CD4-positive, alpha-beta T cell treated with Interleukin-12 subunit alpha and Interleukin-12 subunit beta, for 1 hour (primary cell): ENCODE measurements at regions not wholly inside any gene's neighbourhood (a gene's known extent, or its start where the extent isn't known, plus 50 kb on each side); places are given as distances from the start of the nearest gene placed in this dataset.

Experiments
- DNase-seq: peaks from one replicate; pipeline ENCODE4 v3.0.0-alpha.2; 2020

DNA sequence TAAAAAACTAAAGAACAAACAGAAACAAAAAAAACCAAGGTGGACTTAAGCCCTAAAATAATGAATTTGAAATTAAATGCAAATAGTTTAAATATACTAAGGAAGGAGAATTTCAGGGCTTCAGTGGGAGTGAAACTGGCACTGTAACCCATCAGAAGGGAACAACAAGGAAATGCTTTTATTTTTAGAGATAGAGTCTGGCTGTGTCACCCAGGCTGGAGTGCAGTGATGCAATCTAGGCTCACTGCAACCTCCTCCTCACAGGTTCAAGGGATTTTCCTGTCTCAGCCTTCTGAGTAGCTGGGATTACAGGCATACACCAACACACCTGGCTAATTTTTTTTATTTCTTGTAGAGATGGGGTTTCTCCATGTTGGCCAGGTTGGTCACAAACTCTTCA, 625.2 kb upstream of the CDH8 start:
- no peak for DNase-seq

DNA sequence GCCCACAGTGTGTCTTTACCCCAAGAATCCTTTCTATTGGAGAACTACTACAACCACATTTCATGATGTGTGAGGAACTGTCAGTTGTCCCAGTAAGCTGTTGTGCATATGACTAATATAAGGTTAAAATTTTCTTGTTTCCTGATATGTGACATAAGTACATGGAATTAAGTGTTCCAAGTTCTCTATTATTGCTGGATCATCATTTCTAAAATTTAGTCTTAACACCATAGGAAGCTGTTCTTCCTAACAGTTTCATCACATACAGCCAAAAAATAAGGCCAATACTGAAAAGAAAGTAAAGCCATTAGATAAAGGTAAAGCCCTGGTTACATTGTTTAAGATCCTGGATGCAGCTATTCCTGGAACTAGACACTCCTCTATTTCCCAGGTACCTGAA, 620.9 kb upstream of the CDH8 start:
- DNase-seq, result no peak

DNA sequence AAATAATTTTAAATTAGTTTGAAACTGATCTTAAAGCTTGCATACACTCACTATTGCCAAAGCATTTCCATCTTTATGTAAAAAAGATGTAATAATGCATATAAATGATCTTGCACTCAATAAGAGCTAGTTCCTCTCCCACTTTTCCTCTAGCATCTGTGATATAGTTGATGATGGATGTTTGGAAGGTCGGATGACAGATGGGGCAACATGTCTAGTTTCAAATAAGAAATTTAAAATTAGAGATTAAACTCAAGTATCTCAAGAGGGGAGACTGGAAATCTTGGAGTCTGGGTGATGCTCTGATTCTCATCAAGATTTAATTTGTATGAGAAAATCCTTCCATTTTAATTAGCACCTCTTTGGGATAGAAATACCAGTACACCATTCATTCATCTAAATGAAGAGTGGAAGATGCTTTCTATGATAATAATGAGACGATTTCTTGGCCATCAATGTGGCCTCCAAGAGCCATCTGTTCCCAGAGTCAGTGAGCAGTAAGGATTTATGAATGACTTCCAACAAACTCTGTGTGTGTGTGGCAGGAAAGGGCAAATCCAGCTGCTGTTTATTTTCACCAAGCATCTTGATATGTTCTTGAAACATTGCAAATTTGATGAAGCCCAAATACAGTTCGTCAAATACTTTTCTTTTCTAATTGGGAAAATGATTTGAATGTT, 616.3 kb upstream of the CDH8 start:
- no peak for DNase-seq

DNA sequence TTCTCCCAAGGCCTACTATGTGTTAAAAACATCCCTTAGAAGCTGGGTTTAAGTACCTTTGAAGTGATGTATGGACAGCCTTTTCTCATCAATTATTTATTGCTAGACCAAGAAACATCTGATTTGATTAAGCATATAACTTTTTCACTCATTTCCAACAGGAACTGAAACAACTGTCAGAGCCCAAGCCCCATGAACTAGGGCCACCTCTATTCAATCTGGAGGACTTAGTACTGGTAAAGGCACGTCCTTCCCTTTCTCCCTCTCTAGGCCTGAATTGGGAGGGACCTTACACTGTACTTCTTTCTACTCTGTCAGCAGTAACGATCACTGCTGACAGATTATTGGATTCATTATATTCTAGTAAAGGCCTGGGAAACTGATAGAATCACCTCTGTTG, 612.0 kb upstream of the CDH8 start:
- DNase-seq, result no peak

DNA sequence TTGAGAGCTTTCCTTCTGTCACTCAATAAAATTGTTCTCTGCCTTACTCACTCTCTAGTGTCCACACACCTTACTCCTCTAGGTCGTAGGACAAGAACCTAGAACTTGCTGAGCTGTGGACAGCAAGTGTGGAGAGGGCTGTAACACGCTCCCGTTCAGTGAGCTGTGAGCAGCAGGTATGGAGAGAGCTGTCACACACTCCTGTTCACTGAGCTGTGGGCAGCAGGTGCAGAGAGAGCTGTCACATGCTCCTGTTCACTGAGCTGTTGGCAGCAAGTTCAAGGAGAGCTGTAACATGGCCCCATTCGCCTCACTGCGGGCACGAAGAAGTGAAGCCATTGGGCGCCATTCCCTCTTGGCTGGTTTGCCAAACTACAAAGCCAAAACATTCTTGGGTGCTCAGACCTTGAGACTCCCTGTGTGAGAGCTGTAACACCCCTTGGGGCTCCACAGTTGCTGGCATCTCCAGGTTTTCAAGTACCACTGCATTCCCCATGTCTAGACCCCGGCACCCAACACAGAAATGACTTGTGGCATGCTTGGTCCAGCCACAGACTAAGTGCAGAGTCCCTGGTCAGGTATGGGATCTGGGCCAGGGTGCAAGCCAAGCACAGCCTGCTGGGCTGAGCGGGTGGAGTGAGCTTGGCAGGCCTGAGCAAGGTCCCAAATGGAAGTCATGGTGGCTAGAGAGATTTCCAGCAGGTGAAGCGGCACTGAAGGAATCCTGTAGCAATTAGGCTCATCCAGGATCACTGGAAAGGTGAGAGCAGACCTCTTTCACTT, 608.0 kb upstream of the CDH8 start:
- no peak for DNase-seq

DNA sequence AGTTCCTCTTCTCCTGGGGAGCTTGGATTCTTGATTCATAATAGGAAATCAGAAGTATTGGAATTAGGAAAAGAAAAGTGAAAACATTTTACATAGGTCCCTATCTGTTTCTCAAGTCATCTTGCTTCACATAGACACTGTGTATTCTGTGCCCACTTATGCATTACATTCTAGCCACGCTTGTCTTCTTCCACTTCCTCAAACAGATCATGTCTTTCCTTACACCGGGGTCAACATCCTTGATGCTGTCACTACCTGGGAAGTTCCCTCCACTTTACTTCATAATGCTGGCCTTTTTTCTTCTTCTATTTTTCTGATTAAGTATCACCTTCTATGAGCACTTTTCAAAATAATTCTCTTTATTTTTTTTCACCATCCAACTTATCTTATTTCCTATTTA, 606.4 kb upstream of the CDH8 start:
- DNase-seq, result no peak

DNA sequence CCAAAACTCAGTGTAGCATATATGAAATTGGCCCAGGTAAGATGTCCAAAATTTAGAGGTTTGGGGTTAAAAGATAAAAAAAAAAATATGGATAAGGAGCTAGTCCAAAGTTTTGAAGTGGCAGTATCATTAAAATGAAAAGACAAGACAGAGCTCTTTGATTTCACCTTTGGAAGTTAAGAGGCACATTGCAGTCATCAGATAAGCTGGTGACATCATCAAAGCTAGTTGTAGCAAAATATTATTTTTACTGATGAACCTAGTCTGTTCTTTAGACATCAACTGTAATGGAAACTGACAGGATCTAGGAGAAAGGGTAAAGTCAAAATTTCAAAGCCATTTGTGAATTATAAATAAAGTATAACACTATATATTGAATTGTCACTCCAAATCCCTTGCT, 603.7 kb upstream of the CDH8 start:
- DNase-seq, result no peak

DNA sequence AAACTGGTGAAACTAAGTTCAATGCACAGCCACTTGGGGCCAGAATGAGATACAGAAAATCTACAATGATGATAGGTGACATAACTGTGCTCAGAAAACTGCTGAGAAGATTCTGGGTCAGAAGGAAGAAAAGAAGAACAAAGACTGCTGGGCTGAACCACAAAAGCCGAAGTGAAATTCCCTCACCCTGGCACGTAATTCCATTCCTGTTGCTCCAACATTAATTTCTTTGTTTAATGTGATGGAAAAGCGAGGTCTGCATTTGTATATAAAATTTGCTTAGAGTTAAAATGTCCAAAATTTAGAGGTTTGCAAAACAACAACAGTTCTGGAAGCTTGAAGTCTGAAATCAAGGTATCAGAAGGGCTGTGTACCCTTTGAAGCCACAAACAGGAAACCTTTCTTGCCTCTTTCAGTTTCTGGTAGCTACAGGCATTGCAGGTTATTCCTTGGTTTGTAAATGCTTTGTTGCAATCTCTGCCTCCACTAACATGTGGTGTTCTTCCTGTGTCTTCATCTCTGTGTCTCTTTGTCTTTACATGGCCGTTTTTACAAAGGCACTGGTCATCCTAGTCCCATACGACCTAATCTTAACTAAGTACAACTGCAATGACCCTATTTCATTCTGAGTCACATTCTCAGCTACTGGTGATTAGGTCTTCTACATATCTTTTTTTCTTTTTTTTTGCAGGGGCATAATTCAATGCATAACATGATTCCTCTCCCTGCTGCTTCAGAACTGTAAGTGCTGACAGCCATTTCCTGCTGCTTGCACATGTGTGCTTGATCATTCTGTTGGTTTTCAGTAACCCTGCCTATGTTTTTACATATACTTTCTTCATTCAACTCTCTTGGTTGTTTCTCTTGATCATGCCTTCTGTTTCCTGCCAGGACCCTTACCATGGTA, 603.0 kb upstream of the CDH8 start:
- no peak for DNase-seq

DNA sequence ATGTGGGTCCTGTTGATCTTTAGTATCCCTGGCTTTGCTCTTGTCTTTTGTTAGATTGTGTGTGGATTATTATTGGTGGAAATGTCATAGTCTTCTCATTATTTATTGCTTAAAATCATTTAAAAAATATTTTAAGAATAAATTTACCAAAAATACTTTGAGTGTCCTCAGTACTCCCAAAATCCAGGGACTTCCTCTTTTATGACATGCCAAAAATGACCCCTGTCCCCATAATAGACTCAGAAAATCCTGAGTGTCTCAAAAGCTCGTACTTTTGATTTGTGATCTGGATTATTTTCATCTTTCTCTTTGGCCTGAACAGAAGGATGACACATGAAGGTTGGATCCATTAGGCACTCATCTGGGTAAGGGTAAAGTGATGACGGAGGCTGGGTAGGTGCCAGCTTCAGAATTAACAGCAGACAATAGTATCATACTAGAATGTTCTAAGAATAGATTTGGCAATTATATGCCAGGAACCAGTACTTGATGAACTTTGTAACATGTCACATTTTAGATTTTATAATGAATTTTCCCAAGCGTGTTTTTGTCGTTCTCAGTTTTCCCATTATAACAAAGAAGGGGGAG, 602.2 kb upstream of the CDH8 start:
- DNase-seq, result no peak

DNA sequence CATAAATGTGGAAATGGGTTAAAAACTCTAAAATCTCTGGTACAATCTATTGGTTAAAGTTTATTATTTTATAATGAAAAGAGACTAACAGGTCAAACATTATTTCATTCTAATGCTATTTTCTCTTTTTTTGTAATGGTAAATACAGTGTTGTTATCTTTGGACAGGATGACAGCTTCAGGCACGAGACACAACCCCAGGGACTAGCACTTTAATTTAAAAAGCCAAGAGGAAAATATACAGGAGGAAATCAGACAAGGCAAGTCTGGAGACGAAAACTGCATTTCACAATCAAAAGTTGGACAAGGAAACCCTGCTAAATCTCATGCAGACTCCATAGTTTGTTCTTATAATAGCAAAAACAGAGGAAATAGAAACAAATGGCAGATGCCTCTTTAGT, 589.1 kb upstream of the CDH8 start:
- DNase-seq, result no peak

DNA sequence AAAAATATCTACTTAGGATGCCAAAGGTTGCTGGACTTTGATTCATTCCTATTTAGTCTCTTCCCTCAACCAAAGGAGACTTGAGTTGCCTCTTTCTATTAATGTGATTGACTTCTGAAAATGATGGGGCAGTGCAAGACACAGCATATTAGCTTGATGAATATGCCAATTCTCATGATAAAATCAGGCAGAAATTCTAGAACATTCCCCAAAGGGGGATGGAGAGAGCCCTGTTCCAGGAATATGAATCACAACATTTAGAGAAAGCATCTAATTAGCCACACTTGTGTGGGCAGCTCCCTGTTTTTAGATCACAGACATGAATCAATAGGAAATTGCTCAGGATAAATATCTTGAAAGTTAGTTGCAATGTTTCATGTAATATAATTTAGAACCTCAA, 584.0 kb upstream of the CDH8 start:
- no peak for DNase-seq

DNA sequence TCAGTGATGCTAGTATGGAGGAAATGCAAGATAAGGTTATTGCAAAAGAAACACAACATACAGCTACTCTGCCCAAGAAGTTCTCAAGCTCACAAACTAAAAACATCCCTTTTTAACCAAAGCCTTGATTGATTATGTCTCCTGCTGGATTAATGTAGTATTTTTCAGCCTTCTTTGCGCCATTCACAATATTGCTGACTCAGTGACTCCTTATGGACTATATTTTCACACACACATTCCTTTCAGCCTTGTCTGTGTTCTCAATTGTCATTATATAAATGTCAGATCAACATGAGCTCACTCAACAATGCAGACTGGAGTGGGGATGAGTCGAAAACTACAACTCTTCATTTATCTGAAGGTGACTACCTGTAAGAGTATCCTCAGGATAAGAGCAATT, 579.3 kb upstream of the CDH8 start:
- no peak for DNase-seq

DNA sequence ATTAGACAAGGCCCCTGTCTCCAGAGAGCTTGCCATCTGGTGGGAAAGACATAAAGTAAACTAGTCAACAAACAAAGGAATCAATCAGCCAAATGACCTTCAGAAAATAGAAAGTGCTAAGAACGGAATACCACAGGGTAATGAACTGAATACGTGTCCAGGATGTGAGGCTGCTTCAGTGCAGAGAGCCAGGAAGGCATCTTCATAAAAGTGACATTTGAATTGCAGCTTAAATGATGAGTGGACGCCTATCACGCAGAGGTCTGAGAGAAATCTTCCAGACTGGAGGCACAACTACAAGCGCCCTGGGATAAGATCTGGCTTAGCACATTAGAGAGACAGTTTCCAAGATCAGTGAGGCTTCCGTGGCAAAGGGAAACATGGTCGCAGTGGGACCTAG, 574.1 kb upstream of the CDH8 start:
- no peak for DNase-seq

DNA sequence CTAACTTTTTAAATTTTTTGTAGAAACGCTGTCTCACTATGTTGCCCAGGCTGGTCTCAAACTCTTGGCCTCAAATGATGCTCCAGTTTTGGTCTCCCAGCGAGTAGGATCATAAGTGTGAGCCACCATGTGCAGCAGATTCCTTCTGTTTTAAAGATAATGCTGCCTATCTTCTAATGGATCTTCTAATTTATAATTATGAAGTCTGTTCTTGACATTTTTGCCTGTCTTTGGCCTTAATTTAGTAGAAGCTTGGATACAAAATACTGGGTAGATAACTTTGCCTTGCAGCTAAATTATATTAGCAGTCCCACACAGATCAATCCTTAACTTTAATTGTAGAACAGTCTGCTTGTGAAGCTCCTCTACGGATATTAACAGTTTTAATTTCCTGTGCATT, 566.6 kb upstream of the CDH8 start:
- no peak for DNase-seq

DNA sequence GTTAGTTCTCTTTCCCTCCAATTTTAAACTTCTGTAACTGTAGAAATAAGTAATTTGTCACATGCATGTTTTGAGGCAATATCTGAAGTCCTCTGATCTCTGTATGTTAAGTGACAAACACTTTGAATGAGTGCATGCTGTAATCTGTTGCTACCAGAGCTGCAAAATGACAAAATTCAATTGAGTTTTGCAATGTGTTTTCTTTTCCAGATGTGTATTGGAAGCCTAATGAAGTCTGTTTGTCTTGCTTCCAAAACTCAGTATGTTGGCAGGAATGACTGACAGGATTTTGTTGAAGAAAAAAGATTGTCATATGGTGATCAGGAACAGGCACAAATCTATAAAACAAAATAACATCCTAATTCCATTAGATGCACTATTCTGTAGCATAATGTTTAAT, 561.6 kb upstream of the CDH8 start:
- no peak for DNase-seq

DNA sequence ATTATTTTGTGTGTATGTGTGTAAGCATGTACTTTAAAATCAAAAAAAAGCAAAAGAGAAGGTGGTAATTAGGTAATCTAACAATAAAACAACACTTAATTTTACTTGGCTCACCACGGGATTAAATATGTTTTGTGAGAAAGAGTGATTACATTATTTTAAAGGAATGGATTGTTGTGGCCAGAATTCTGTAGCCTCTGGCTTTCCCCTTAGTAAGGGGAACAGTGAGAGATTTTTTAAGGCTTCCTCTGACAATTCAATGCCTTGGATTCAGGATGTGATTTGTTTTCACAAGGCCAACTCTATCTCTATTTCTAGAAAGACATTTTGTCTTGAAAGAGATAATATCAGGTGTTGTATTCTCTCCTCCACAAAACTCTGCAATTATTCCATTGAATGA, 560.3 kb upstream of the CDH8 start:
- DNase-seq, result no peak

DNA sequence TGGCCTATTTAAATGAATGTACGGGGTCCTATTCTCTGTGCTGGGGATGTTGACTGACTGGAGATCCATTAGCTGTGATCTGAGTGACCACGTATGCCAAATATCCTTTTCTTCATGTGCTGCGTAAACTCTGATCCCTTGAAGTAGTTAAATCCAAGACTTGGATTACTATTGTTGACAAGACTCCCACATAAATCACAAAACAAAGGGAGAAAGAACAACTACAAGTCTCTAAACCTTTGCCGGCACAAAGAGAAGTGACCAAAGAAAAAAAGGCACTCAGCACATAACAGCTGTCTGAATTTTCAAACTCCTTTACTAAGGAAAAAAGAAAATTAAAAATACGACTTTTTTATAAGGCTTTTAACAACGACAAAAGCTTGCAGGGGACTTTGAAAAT, 559.9 kb upstream of the CDH8 start:
- no peak for DNase-seq

DNA sequence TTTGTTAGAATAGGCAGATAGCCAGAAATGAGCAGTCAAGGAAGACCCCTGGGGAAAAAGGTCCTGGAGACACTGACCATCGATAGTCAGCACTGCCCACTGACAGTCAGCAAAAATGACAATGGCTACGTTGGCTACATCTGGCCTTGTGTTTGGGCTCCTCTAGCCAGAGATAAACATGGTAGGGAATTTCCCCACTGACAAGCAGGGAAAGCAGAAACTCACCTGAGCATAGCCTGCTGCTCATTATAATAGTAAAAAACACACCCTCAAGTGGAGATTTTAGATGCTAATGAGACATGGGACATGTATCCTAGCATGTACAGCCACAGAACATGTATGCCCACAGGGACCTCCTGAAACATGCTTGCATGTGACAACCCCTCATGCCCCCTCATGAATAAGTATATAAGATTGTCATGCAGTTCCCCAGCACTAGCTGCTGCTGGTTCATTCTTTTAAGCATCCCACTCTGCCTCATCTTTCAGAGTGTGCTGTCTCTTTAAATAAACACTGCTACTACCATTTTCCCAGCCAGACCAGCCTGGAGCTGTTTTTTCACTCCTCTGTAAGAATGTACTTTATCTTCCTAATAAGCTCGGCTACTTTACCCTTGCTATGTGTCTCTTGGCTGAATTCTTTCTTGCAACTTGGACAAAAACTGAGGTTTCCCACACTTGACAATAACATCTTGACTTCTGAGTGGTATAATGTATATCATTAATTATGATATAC, 550.1 kb upstream of the CDH8 start:
- DNase-seq, result no peak

DNA sequence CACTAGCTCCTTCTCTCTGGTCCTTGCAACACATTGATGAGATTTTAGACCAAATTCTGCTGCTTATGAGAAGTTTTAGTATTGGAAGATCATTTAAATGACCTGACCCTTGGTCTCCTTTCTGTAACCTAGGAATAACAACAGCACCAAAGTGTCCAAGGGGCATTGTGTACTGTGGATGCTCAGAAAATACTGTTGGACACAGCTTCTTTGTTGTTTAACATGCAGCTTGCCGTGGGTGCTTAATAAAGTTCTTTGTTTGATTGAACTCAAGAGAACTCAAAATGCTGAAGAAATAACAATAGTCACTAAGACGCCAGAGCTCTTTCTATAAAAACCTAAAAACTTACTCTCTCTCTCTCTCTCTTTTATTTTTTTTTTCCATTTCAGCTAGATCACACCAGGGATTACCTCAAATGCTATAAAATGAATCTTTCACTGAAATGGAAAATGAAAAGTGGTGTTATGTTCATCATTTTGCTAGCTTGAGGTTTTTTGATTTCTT, 548.9 kb upstream of the CDH8 start:
- DNase-seq, result no peak

DNA sequence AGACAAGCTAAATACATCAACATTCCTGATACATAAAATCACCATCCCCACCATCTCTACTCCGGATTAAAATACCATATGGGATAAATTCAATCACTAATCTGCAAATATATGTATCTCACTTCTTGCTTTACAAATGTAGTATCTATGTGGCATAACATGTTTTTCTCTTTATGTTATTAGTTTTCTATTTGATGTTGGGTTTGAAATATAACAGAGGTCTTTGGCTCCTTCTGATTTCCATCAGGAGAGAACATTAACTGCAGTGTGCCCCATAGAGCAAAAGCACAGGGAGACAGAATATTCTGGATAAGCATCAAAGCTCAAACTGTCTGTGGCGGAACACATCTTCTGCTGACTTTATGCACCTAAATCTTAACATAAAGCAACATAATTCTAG, 547.2 kb upstream of the CDH8 start:
- no peak for DNase-seq

DNA sequence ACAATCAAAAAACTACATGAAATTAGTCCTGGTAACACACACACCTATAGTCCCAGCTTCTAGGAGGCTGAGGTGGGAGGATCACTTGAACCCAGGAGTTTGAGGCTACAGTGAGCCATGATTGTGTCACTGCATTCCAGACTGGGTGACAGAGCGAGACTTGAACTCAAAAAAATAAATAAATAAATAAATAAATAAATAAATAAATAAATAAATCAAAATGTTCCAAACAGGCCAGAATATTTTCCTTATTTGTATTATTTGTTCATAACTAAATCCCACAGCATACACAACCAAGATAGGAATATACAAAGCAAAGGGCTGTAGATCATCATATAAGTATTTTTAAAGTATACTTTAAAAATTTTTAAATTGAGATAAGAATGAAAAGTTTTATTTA, 537.2 kb upstream of the CDH8 start:
- no peak for DNase-seq

DNA sequence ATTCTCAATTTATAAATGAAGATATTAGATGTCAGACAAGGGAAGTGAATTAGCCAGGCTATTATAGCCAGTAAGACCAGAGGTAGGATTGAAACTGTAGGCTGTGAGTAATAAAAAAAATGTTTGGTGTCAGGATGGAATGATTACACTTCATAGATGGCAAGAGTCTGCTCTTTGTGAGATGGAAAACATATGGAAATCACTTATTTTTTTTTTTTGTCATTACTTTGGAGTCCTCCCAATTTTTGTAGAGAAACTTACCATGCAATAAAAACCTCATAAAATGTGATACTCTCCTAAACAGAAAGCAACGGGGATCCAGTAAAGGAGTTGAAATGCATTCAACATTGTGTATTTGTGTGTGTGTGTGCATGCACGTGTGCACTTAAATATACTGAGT, 532.7 kb upstream of the CDH8 start:
- DNase-seq, result no peak

DNA sequence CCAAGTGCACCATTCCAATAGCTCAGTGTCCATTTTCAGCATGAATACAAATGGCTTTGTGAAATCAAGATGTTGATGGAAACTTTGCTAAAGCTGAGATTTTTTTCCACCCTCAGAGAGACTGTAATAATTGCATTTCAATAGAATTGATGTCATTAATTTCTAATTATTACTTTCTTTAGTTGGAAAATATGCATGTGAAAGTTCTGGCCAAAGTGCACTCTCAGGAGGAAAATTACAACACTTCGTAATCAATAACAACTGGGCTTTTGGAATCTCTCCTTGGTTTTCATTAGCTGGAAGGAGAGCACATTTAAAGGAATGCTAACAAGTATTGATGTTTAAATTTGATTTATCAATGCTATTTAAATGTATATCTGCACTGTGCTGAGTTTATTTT, 529.5 kb upstream of the CDH8 start:
- DNase-seq, result no peak
